Mononuclear cell (primary cell): ENCODE measurements at regions not wholly inside any gene's neighbourhood (a gene's known extent, or its start where the extent isn't known, plus 50 kb on each side); places are given as distances from the start of the nearest gene placed in this dataset.

Source experiments
- H3K27me3 ChIP-seq: 2 replicates; pipeline ENCODE4 v1.6.0; 2011; ENCODE audit warnings: low read length, control low read depth; ENCODE audit not compliant: insufficient read depth
- H3K4me1 ChIP-seq: 2 replicates; pipeline ENCODE4 v1.5.1; 2011; ENCODE audit warnings: mild to moderate bottlenecking, low read length, control low read depth; ENCODE audit not compliant: insufficient read depth
- H3K4me3 ChIP-seq: 2 replicates; pipeline ENCODE4 v1.5.1; 2011; ENCODE audit warnings: mild to moderate bottlenecking, low read length, moderate library complexity
- H3K9me3 ChIP-seq: 2 replicates; pipeline ENCODE4 v1.5.1; 2011; ENCODE audit warnings: low read depth, mild to moderate bottlenecking, control low read depth, low read length

- Histone ChIP-seq H3K4me3 (no peak overlapping the region), H3K27me3 (no peaks in the 10 kb centered on the region), H3K9me3 (no peaks in the 10 kb centered on the region), H3K4me1 (peaks cover 66% of the 10 kb centered on the region)
Measured at GRCh38 chr1:119565131-119565772, 58.2 kb downstream of the HSD3B1 start.

- peaks cover 69% of the 10 kb centered on the region for H3K4me1 ChIP-seq
- no peaks in the 10 kb centered on the region for H3K9me3 ChIP-seq
- H3K4me3 ChIP-seq = no peak overlapping the region
- no peaks in the 10 kb centered on the region for H3K27me3 ChIP-seq
Measured at GRCh38 chr1:119569095-119569494, 62.1 kb downstream of the HSD3B1 start.
